ENCODE measurements at regions not wholly inside any gene's neighbourhood (a gene's known extent, or its start where the extent isn't known, plus 50 kb on each side); places are given as distances from the start of the nearest gene placed in this dataset.

DNA sequence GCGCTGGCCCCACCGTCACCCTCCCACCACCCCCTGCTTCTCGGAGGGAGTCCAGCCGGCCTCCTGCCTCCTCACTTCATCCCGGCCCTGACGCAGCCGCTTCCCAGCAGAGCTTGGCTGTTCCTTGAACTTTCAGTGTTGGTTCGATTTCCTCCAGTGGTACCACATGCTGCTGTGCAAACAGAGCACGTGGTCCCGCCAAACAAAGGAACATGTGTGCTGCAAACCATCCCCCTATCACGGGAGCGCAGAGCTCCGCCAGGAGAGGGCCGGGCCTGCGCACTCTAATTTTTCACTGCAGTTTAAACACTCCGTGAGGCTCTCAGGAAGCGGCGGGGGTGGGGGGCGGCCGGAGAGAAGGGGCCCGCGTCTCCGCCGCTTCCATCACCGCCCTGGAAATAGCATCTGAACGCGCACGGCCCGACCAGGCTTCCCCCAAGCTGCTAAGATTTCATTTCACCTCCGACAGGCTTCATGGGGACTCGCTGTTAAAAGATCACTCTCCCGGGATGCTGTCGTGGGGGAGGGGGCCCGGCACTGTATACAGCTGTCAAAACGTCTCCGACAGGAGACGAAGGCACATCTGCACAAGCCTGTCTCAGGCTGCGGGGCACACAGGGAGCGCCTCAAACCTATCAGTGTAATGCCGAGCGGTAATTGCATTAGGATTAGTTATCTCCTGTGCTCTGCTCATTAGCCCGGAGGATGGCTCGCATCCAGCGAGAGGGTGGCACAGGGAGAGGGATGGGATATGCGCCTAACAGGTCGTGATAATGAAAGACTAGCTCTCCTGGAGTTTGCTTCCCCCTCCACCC lies 269.9 kb upstream of the SORL1-AS1 start:
- H3K4me3 ChIP-seq (ENCODE audit: low read depth, low read length), result peak overlapping the region; percentile 46
- DNase-seq (ENCODE audit: low read depth), result peak; percentile 9
- TF ChIP-seq, protein P1, sequence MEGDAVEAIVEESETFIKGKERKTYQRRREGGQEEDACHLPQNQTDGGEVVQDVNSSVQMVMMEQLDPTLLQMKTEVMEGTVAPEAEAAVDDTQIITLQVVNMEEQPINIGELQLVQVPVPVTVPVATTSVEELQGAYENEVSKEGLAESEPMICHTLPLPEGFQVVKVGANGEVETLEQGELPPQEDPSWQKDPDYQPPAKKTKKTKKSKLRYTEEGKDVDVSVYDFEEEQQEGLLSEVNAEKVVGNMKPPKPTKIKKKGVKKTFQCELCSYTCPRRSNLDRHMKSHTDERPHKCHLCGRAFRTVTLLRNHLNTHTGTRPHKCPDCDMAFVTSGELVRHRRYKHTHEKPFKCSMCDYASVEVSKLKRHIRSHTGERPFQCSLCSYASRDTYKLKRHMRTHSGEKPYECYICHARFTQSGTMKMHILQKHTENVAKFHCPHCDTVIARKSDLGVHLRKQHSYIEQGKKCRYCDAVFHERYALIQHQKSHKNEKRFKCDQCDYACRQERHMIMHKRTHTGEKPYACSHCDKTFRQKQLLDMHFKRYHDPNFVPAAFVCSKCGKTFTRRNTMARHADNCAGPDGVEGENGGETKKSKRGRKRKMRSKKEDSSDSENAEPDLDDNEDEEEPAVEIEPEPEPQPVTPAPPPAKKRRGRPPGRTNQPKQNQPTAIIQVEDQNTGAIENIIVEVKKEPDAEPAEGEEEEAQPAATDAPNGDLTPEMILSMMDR (conservative IDR thresholded peaks at IDR 0.05; ENCODE audit: low read depth, low read length), result no peak

DNA sequence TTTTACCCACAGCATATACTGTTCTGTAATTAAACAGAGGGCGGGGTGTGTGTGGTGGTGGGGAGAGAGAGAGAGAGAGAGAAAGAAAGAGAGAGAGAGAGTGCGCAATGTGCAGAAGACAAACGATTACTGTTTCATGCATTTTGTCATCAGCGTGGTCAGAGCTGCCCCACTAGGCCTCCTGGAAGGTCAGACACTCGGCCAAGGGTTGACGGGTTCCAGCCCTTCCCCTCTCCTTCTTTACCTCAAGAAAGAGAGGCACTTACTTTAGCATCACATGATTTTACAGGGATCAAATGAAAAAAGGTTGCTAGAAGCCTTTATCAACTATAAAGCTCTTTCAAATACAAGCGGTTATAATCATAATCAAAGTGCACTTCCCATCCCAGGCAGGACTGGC lies 269.2 kb upstream of the SORL1-AS1 start:
- TF ChIP-seq, protein P1 (conservative IDR thresholded peaks at IDR 0.05; ENCODE audit: low read depth, low read length), result no peak
- no peak for DNase-seq (ENCODE audit: low read depth)
- peak overlapping the region; percentile 46 for H3K4me3 ChIP-seq (ENCODE audit: low read depth, low read length)

DNA sequence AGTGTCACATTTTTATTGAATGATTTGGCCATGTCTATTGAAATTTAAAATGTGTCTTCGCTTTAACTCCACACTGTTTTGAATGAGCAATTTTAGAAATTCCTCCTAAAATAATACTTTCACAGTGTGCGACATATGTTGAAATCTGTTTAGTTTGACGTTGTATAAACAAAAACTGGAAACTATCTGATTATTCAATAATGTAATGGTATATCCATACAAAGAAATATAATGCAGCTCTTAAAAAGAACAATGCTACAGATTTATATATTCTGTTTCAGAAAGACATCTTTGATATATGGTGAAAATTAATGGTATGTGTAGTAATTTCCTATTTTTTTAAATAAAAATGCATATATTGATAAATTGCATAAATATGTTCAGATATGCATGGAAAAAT lies 268.7 kb upstream of the SORL1-AS1 start:
- TF ChIP-seq, protein P1 (conservative IDR thresholded peaks at IDR 0.05; ENCODE audit: low read depth, low read length), result no peak
- H3K4me3 ChIP-seq (ENCODE audit: low read depth, low read length), result no peak overlapping the region
- no peak for DNase-seq (ENCODE audit: low read depth)

DNA sequence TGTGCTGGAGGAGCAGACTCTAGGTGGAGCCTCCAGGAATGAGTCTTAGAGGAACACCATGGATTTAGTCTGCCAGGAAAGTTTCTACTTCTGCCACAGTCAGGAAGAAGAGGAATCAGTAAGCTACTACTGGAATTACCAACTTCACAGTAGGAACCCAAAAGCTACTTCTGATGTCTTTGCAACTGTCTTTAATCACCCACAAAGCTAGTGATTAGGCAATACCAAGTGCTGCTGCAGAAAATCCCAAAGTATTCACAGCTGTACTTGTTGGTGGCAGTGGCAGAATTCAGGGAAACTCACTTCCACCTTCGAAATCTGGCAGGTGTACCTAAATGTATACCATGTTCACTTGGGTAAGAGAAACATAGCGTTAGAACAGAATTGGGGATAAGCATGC lies 264.5 kb upstream of the SORL1-AS1 start:
- TF ChIP-seq, protein P1 (conservative IDR thresholded peaks at IDR 0.05; ENCODE audit: low read depth, low read length), result no peak
- DNase-seq (ENCODE audit: low read depth), result no peak
- no peak overlapping the region for H3K4me3 ChIP-seq (ENCODE audit: low read depth, low read length)

DNA sequence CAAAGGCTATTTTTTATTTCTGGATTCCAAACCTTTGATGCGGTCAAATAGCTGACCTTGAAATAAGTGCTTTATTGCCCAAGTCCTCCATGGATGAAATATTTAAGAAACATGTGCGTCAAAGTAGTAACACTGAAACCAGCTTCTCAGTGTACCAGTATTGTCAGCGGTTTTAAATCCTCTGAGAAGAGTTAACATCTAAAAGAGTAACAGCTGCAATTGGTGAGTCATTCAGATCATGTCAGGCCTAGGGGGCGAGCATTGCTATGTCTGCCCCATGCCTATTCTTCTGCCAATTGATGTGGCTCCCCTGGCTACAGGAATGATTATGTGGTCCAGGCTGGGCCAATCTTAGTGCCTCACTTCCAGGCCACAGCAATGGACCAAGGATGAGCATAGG lies 263.3 kb upstream of the SORL1-AS1 start:
- TF ChIP-seq, protein P1 (conservative IDR thresholded peaks at IDR 0.05; ENCODE audit: low read depth, low read length), result no peak
- no peak for DNase-seq (ENCODE audit: low read depth)
- no peak overlapping the region for H3K4me3 ChIP-seq (ENCODE audit: low read depth, low read length)

DNA sequence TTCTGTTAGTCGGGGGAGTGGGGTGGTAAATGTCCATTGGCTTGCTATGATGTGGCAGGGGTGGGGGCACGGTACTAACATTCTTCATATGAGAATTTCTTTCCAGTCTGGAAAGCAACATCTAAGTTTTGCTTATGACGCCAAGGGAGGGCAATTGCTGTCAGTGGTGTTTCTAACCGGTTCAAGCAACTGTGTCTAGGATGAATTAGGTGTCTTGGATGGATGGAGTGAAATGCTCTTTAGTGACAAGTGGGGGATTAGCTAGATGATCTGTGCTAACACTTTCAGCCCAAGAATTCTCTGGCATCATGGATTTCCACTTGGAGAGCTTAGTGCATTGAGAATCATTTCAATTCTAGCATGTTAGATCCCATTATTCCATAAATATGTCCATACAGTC lies 262.6 kb upstream of the SORL1-AS1 start:
- TF ChIP-seq, protein P1 (conservative IDR thresholded peaks at IDR 0.05; ENCODE audit: low read depth, low read length), result no peak
- no peak for DNase-seq (ENCODE audit: low read depth)
- no peak overlapping the region for H3K4me3 ChIP-seq (ENCODE audit: low read depth, low read length)

DNA sequence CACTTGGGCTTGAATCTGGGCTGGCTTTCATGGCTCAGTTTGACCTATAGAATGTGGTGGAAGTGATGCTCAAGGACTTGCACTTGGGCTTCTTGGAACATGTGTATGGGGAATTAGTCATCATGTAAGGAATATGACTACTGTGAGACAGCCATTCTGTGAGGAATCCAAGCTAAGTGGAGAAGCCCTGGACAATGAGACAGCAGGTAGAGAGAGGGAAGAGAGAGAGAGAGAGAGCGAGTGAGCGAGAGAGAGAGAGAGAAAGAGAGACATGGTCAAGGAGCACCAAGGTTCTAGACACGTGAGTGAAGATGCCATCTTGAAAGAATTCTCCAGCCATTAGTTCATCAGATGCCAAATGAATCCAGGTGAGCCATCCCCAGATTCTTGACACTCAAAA lies 261.6 kb upstream of the SORL1-AS1 start:
- no peak overlapping the region for H3K4me3 ChIP-seq (ENCODE audit: low read depth, low read length)
- TF ChIP-seq, protein P1 (conservative IDR thresholded peaks at IDR 0.05; ENCODE audit: low read depth, low read length), result no peak
- no peak for DNase-seq (ENCODE audit: low read depth)

All from epithelial cell of proximal tubule (primary cell).